IMR-90 (cell line): ENCODE measurements at regions not wholly inside any gene's neighbourhood (a gene's known extent, or its start where the extent isn't known, plus 50 kb on each side); places are given as distances from the start of the nearest gene placed in this dataset.

ENCODE experiments used
- ATAC-seq: fragments of 200-7000 bp; cut with Tn5 transposase; 2 replicates; pipeline ENCODE4 v1.9.1; 2020; ENCODE audit warnings: low read depth, mild to moderate bottlenecking, moderate library complexity
- BruUV-seq: library from RNA; stranded (reverse); fragments of 400-500 nt; replicated peaks from 2 replicates; lab custom pipeline; 2021; lab: Mats Ljungman, UMichigan
- CTCF ChIA-PET: fragments of 300-600 bp; formaldehyde crosslinking; extraction: SDS; loops from one replicate; lab custom pipeline; 2021; ENCODE audit warnings: antibody characterized with exemption; lab: Yijun Ruan, JAX
- POLR2A ChIA-PET: fragments of 300-600 bp; sonication (Branson Sonifier 250); formaldehyde crosslinking; loops from one replicate; lab custom pipeline; 2022; ENCODE audit warnings: antibody characterized with exemption; ENCODE audit not compliant: unreplicated experiment; lab: Charles Lee
- DNase-seq: peaks from one replicate; pipeline ENCODE4 v3.0.0; 2013
- H2AFZ ChIP-seq: replicated peaks from 2 replicates; pipeline ENCODE3; 2013; ENCODE audit warnings: low read length, mild to moderate bottlenecking; ENCODE audit not compliant: poor library complexity
- H2AK5ac ChIP-seq: 2 replicates; pipeline ENCODE4 v1.6.1; 2013; ENCODE audit warnings: low read depth, low read length, inconsistent platforms
- H2AK9ac ChIP-seq: replicated peaks from 2 replicates; pipeline ENCODE3; 2013; ENCODE audit warnings: mild to moderate bottlenecking, low read depth, low read length, moderate library complexity; ENCODE audit not compliant: poor library complexity
- H2BK120ac ChIP-seq: 2 replicates; pipeline ENCODE4 v1.6.1; 2013; ENCODE audit warnings: low read depth, low read length, inconsistent platforms
- H2BK15ac ChIP-seq: 3 replicates; pipeline ENCODE4 v1.6.1; 2013; ENCODE audit warnings: low read depth, low read length, inconsistent platforms
- H2BK20ac ChIP-seq: 2 replicates; pipeline ENCODE4 v1.6.1; 2013; ENCODE audit warnings: low read depth, mild to moderate bottlenecking, inconsistent platforms, low read length, moderate library complexity
- H2BK5ac ChIP-seq: 2 replicates; pipeline ENCODE4 v1.6.1; 2013; ENCODE audit warnings: mild to moderate bottlenecking, low read depth, low read length, inconsistent platforms; ENCODE audit not compliant: poor library complexity, severe bottlenecking
- H3K14ac ChIP-seq: replicated peaks from 2 replicates; pipeline ENCODE4 v1.6.1; 2013; ENCODE audit warnings: low read depth, low read length, inconsistent platforms
- H3K18ac ChIP-seq: 2 replicates; pipeline ENCODE4 v1.6.1; 2013; ENCODE audit warnings: low read depth, low read length, control low read depth
- H3K23ac ChIP-seq: 2 replicates; pipeline ENCODE4 v1.6.1; 2013; ENCODE audit warnings: low read depth, low read length, inconsistent platforms
- H3K27ac ChIP-seq: 2 replicates; pipeline ENCODE4 v1.5.1; 2013; ENCODE audit warnings: mild to moderate bottlenecking, control low read depth, low read length; ENCODE audit not compliant: insufficient read depth
- H3K27me3 ChIP-seq: 2 replicates; pipeline ENCODE4 v1.6.1; 2013; ENCODE audit warnings: low read length; ENCODE audit not compliant: control insufficient read depth, insufficient read depth
- H3K36me3 ChIP-seq: 2 replicates; pipeline ENCODE4 v1.6.1; 2013; ENCODE audit warnings: low read length, mixed read lengths; ENCODE audit not compliant: control insufficient read depth, insufficient read depth
- H3K4ac ChIP-seq: 2 replicates; pipeline ENCODE4 v1.6.1; 2013; ENCODE audit warnings: low read depth, low read length, inconsistent platforms
- H3K4me1 ChIP-seq: 2 replicates; pipeline ENCODE4 v1.6.1; 2013; ENCODE audit warnings: low read length, mixed read lengths; ENCODE audit not compliant: control insufficient read depth, insufficient read depth
- H3K4me2 ChIP-seq: 2 replicates; pipeline ENCODE4 v1.6.1; 2013; ENCODE audit warnings: low read depth, mild to moderate bottlenecking, control low read depth, low read length, moderate library complexity
- H3K4me3 ChIP-seq: 2 replicates; pipeline ENCODE4 v1.5.1; 2013; ENCODE audit warnings: low read depth, mild to moderate bottlenecking, control low read depth, low read length, moderate library complexity; ENCODE audit not compliant: insufficient read depth
- H3K56ac ChIP-seq: 2 replicates; pipeline ENCODE4 v1.6.1; 2013; ENCODE audit warnings: low read length, inconsistent platforms; ENCODE audit not compliant: insufficient read depth; ENCODE audit errors: extremely low read depth
- H3K79me1 ChIP-seq, 2 experiments: 2 replicates each; pipeline ENCODE4 v1.6.1; 2013; ENCODE audit warnings: low read length in 2 of 2, inconsistent platforms in 1 of 2, low read depth in 1 of 2
- H3K9ac ChIP-seq: 2 replicates; pipeline ENCODE4 v1.6.1; 2013; ENCODE audit warnings: low read depth, low read length, control low read depth
- H3K9me1 ChIP-seq: 2 replicates; pipeline ENCODE4 v1.6.1; 2013; ENCODE audit warnings: low read length, inconsistent platforms; ENCODE audit not compliant: insufficient read depth
- H3K9me3 ChIP-seq: 2 replicates; pipeline ENCODE4 v1.6.1; 2013; ENCODE audit warnings: low read length; ENCODE audit not compliant: control insufficient read depth, insufficient read depth
- H4K20me1 ChIP-seq: 2 replicates; pipeline ENCODE4 v1.6.1; 2013; ENCODE audit warnings: low read length, inconsistent platforms; ENCODE audit not compliant: insufficient read depth
- H4K5ac ChIP-seq: 2 replicates; pipeline ENCODE4 v1.6.1; 2013; ENCODE audit warnings: mild to moderate bottlenecking, low read depth, low read length, control low read depth
- H4K8ac ChIP-seq, 2 experiments: 2 replicates each; pipeline ENCODE4 v1.6.1; 2013; ENCODE audit warnings: low read depth in 2 of 2, low read length in 2 of 2, control low read depth in 1 of 2, inconsistent platforms in 1 of 2
- H4K91ac ChIP-seq: 2 replicates; pipeline ENCODE4 v1.6.1; 2013; ENCODE audit warnings: low read depth, low read length, inconsistent platforms; ENCODE audit not compliant: insufficient read depth
- CEBPB ChIP-seq: IDR thresholded peaks from 2 replicates; pipeline ENCODE4 v1.6.1; 2012; ENCODE audit warnings: low read depth, low read length, improper control_type of control experiment
- CTCF ChIP-seq: conservative IDR thresholded peaks from 2 replicates; pipeline ENCODE4 v1.5.1; 2012; ENCODE audit warnings: mild to moderate bottlenecking, low read depth, low read length, improper control_type of control experiment
- MAFK ChIP-seq: IDR thresholded peaks from 2 replicates; pipeline ENCODE4 v1.6.1; 2012; ENCODE audit warnings: low read depth, low read length, improper control_type of control experiment
- POLR2A ChIP-seq: IDR thresholded peaks from 2 replicates; pipeline ENCODE4 v1.6.1; 2012; ENCODE audit warnings: mild to moderate bottlenecking, low read depth, low read length
- RAD21 ChIP-seq: IDR thresholded peaks from 2 replicates; pipeline ENCODE4 v1.6.1; 2012; ENCODE audit warnings: low read length, improper control_type of control experiment
- WGBS, 2 experiments: methylation state at CpG; one replicate each; pipeline versions ENCODE4 v1.1.5 to v1.1.7; 2013; ENCODE audit warnings: missing lambda C conversion rate in 2 of 2; ENCODE audit not compliant: insufficient read length in 1 of 2; ENCODE audit errors: extremely low coverage in 2 of 2; 5-methylcytosine and 5-hydroxymethylcytosine counted together
- dilution Hi-C: fragments of 300-500 bp; cut with HindIII; formaldehyde crosslinking; loops from one replicate; pipeline ENCODE4 v1.14.3; 2018; ENCODE audit warnings: low sequenced_read_pairs; ENCODE audit not compliant: unreplicated experiment
- in situ Hi-C: fragments of 300-500 bp; cut with MboI; formaldehyde crosslinking; loops from 3 replicates; pipeline ENCODE4 v1.14.3; 2019; ENCODE audit warnings: low sequenced_read_pairs, inconsistent platforms, mixed read lengths
- intact Hi-C: fragments of 100-400 bp; cut with micrococcal nuclease; formaldehyde crosslinking; loops from 2 replicates; pipeline ENCODE4 v1.10.0; 2022

DNA sequence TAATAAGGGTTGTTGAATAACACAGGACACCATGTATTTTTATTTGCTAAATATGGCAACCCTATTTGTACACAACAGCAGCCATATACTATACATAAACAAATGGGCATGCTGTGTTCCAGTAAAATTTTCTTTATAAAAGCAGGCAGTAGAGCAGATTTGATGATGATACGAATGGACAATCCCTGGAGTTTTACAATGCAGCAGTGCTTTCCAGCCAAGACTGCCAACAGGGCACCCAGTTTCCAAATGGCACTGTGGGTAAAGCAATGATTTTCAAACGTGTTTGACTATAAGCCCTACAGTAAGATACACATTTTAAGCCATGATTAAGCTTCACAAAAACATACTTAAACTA lies 282.7 kb downstream of the NUAK1 start:
- no peak overlapping the region for H2BK15ac ChIP-seq
- TF ChIP-seq POLR2A (no peak), CEBPB (no peak), MAFK (no peak), RAD21 (no peak), CTCF (no peak)
- H4K8ac ChIP-seq, result no peak overlapping the region
- H3K9ac ChIP-seq, result no peak overlapping the region
- no peak for ATAC-seq
- no peak overlapping the region for H2AFZ ChIP-seq
- H4K20me1 ChIP-seq, result no peaks in the 10 kb centered on the region
- H4K5ac ChIP-seq, result no peak overlapping the region
- no peak overlapping the region for H2AK5ac ChIP-seq
- no peak for DNase-seq
- H2BK120ac ChIP-seq, result no peak overlapping the region
- no peak overlapping the region for H3K23ac ChIP-seq
- ChIA-PET POLR2A (no interaction called here), CTCF (no interaction called here)
- no CpG with 5 or more reads among the region's 2 CpGs for WGBS, 2 experiments
- no peak overlapping the region for H2BK5ac ChIP-seq
- H3K4ac ChIP-seq, result no peak overlapping the region
- H3K18ac ChIP-seq, result no peak overlapping the region
- H3K27me3 ChIP-seq, result peaks cover 4% of the 10 kb centered on the region; the same call in 1 of the 2 replicates
- BruUV-seq, result no TSS peak
- in situ Hi-C loops (no loop called here), dilution Hi-C loops (no loop called here), intact Hi-C loops (no loop called here)
- no peak overlapping the region for H3K27ac ChIP-seq
- H2AK9ac ChIP-seq, result no peak overlapping the region
- no peaks in the 10 kb centered on the region; the same call in 1 of the 2 replicates for H3K9me1 ChIP-seq
- H2BK20ac ChIP-seq, result no peak overlapping the region
- no peak overlapping the region for H4K91ac ChIP-seq
- no peak overlapping the region for H3K4me3 ChIP-seq
- no peaks in the 10 kb centered on the region for H3K79me1 ChIP-seq
- H3K36me3 ChIP-seq, result no peaks in the 10 kb centered on the region
- no peak overlapping the region for H3K56ac ChIP-seq
- H3K9me3 ChIP-seq, result no peaks in the 10 kb centered on the region
- no peak overlapping the region for H3K4me2 ChIP-seq
- H3K4me1 ChIP-seq, result no peaks in the 10 kb centered on the region
- no peak overlapping the region for H3K14ac ChIP-seq
